Kidney epithelial cell (primary cell): ENCODE measurements at regions not wholly inside any gene's neighbourhood (a gene's known extent, or its start where the extent isn't known, plus 50 kb on each side); places are given as distances from the start of the nearest gene placed in this dataset.

ENCODE experiments used
- DNase-seq: peaks from one replicate; pipeline ENCODE4 v3.0.0-alpha.2; 2010; ENCODE audit warnings: low read depth
- H3K27me3 ChIP-seq: 2 replicates; pipeline ENCODE4 v1.6.0; 2011; ENCODE audit warnings: low read length; ENCODE audit not compliant: control insufficient read depth, insufficient read depth
- H3K36me3 ChIP-seq: 2 replicates; pipeline ENCODE4 v1.5.1; 2011; ENCODE audit warnings: low read length; ENCODE audit not compliant: control insufficient read depth, insufficient read depth
- H3K4me3 ChIP-seq: 2 replicates; pipeline ENCODE4 v1.5.1; 2011; ENCODE audit warnings: low read depth, mild to moderate bottlenecking, control low read depth, low read length
- TF ChIP-seq, protein P1 (sequence below): IDR thresholded peaks from 2 replicates; pipeline ENCODE4 v1.5.1; 2011; ENCODE audit warnings: mild to moderate bottlenecking, moderate library complexity, low read length, control low read depth, inconsistent platforms; ENCODE audit not compliant: insufficient read depth, poor library complexity, severe bottlenecking

DNA sequence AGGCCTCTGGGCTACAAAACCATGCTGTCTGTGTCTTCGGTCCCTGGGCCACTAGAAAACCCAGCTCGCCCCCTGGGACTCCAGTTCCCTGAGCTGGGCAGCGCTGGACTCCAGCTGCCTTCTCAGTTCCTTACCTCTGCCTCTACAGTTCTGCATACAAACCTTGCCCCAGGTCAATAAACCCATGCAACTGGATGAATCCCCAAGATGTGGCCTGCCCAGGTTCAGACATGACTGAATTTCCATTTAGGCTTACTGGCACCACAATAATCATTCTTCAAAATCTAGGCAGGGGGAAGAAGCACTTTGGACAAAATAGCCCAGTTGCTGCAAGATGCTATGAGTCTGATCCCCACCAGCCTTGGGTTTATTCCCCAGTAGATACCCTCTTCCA lies 159.5 kb downstream of the RRAGC start:
- Histone ChIP-seq H3K27me3 (no peaks in the 10 kb centered on the region), H3K4me3 (no peak overlapping the region), H3K36me3 (no peaks in the 10 kb centered on the region)
- TF ChIP-seq, protein P1, sequence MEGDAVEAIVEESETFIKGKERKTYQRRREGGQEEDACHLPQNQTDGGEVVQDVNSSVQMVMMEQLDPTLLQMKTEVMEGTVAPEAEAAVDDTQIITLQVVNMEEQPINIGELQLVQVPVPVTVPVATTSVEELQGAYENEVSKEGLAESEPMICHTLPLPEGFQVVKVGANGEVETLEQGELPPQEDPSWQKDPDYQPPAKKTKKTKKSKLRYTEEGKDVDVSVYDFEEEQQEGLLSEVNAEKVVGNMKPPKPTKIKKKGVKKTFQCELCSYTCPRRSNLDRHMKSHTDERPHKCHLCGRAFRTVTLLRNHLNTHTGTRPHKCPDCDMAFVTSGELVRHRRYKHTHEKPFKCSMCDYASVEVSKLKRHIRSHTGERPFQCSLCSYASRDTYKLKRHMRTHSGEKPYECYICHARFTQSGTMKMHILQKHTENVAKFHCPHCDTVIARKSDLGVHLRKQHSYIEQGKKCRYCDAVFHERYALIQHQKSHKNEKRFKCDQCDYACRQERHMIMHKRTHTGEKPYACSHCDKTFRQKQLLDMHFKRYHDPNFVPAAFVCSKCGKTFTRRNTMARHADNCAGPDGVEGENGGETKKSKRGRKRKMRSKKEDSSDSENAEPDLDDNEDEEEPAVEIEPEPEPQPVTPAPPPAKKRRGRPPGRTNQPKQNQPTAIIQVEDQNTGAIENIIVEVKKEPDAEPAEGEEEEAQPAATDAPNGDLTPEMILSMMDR, result no peak
- DNase-seq, result no peak

GRCh38 chr1:38699330-38700076 lies 160.1 kb downstream of the RRAGC start:
- H3K27me3 ChIP-seq, result no peaks in the 10 kb centered on the region
- H3K4me3 ChIP-seq, result no peak overlapping the region
- H3K36me3 ChIP-seq, result no peaks in the 10 kb centered on the region
- DNase-seq, result no peak
- TF ChIP-seq, protein P1, result no peak

DNA sequence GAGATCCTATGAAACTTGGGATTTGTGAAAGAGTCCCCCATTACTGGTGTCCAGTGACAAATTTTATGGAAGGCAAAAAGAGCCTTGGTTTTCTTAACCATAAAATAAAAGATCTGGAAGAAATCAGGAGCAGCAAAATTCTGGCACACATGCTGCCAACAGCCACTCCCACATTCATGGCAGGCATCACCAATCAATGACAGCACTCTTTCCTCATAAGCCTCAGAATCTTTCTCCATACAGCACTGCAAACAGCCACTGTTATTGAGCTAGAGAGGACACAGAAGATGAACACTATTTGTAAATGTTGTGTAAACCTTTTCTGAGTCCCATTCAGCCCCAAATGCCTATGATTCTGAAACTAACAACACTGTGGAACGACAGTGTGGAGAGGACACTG lies 162.2 kb downstream of the RRAGC start:
- TF ChIP-seq, protein P1, result no peak
- Histone ChIP-seq H3K4me3 (no peak overlapping the region), H3K27me3 (no peaks in the 10 kb centered on the region), H3K36me3 (no peaks in the 10 kb centered on the region)
- no peak for DNase-seq

GRCh38 chr1:38696371-38696770 lies 163.2 kb downstream of the RRAGC start:
- no peaks in the 10 kb centered on the region for H3K27me3 ChIP-seq
- no peak for DNase-seq
- no peaks in the 10 kb centered on the region for H3K36me3 ChIP-seq
- H3K4me3 ChIP-seq, result no peak overlapping the region
- TF ChIP-seq, protein P1, result no peak

- DNase-seq, result no peak
- no peaks in the 10 kb centered on the region for H3K36me3 ChIP-seq
- TF ChIP-seq, protein P1, result no peak
- no peaks in the 10 kb centered on the region for H3K27me3 ChIP-seq
- no peak overlapping the region for H3K4me3 ChIP-seq
These were observed 165.8 kb downstream of the RRAGC start for GRCh38 chr1:38693759-38694158.

DNA sequence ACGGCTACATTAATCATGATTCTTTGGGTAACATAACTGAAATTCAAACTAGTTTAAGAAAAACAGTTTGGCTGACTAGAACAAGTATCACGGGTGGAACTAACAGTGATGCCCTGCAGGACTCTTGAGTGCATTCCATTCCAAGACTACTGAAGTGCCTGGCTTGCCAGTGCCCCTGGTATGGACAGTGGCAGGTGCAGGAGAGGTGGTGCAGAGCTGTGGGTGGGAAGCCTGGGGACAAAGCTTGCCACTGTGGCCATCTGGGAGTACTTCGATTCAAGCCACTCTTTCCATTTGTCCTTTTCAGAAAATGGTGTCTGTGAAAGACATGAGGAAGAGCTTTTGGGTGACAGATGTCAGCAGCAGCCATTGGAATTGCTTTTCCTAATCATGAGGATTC lies 166.5 kb downstream of the RRAGC start:
- Histone ChIP-seq H3K4me3 (no peak overlapping the region), H3K36me3 (no peaks in the 10 kb centered on the region), H3K27me3 (no peaks in the 10 kb centered on the region)
- TF ChIP-seq, protein P1, result no peak
- no peak for DNase-seq
